ENCODE measurements at regions not wholly inside any gene's neighbourhood (a gene's known extent, or its start where the extent isn't known, plus 50 kb on each side); places are given as distances from the start of the nearest gene placed in this dataset.
"Not testable (repeated sequence)": the region's sequence is repeated elsewhere in the genome, so short reads cannot be mapped to it uniquely, and the experiment has no call there.

- no peak for DNase-seq (ENCODE audit: low read depth in 2 of 2)
Measured at GRCh38 chr4:127500242-127500641, 132.5 kb upstream of the INTU start.

- DNase-seq (ENCODE audit: low read depth in 2 of 2): no peak
Measured at GRCh38 chr4:127501103-127501502, 131.7 kb upstream of the INTU start.

DNA sequence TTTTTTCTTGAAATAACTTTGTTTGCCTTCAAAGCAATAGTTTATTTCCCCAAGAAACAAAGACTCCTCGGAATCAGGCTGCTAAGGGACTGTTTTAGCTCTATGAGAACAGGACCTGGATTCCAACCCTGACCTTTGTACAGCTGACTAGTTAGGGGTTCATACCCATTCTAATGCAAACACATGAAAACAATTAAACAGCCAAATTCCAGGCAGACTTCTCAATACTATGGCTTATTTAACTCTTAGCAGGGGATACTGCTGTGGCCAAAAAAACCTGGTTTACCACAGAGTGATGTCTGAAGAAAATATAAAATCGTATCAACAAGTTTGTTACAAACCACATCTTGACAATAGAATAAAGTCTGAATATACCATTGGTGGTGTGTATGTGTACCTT is 129.6 kb upstream of the INTU start:
- DNase-seq (ENCODE audit: low read depth in 2 of 2): no peak

GRCh38 chr4:127505203-127505602 is 127.6 kb upstream of the INTU start:
- DNase-seq (ENCODE audit: low read depth in 2 of 2): peak; percentile 16 to 60

GRCh38 chr4:127506283-127506682 is 126.5 kb upstream of the INTU start:
- no peak for DNase-seq (ENCODE audit: low read depth in 2 of 2)

GRCh38 chr4:127509155-127509554 is 123.6 kb upstream of the INTU start:
- no peak for DNase-seq (ENCODE audit: low read depth in 2 of 2)

DNA sequence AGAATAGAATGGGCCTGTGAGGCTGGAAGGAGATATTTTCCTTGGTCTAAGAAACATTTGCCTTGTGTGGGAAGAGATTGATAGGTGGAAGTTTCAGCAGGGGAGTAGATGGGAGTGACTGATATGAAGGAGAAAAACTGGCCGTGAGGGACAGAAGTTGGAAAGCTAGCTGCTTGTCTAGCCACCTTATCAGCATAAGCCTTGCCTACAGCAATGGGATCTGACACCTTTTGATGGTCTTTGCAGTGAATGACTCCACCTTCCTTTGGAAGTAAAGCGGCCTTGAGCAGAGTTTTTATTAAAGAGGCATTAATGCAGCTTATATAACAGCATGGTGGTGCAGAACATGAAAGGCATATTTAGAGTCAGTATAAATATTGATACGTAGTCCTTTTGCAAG is 120.1 kb upstream of the INTU start:
- not testable (repeated sequence) for DNase-seq (ENCODE audit: low read depth in 2 of 2)

GRCh38 chr4:127515259-127515658 is 117.5 kb upstream of the INTU start:
- not testable (repeated sequence) for DNase-seq (ENCODE audit: low read depth in 2 of 2)

- DNase-seq (ENCODE audit: low read depth in 2 of 2): no peak
Measured at GRCh38 chr4:127518046-127518445, 114.7 kb upstream of the INTU start.

GRCh38 chr4:127521463-127521862 is 111.3 kb upstream of the INTU start:
- no peak for DNase-seq (ENCODE audit: low read depth in 2 of 2)

GRCh38 chr4:127523369-127523768 is 109.4 kb upstream of the INTU start:
- no peak for DNase-seq (ENCODE audit: low read depth in 2 of 2)

DNA sequence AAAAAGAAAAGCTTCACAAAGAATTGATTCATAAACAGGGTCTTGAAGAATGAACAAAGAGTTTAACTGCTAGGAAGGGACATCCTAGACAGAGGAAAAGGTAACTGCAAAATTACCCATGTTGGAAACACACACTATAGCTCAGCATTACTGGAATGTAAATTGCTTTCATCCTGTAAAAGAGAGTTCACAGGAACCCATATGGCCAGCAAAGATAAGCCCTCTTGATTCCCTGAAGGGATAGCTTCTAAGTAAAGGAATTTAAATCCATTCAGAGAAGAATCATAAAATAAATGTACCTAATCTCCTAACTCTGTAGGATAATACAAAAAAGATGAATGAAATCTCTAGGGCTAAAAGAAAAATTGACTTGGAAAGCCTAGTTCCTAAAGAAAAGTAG is 107.1 kb upstream of the INTU start:
- DNase-seq (ENCODE audit: low read depth in 2 of 2): no peak

- no peak for DNase-seq (ENCODE audit: low read depth in 2 of 2)
Measured at GRCh38 chr4:127528302-127528701, 104.5 kb upstream of the INTU start.

GRCh38 chr4:127529879-127530278 is 102.9 kb upstream of the INTU start:
- DNase-seq (ENCODE audit: low read depth in 2 of 2): not testable (repeated sequence)

- DNase-seq (ENCODE audit: low read depth in 2 of 2): peak in 1 of 2 donors; percentile 8
Measured at GRCh38 chr4:127533028-127533700, 99.6 kb upstream of the INTU start.

- DNase-seq (ENCODE audit: low read depth in 2 of 2): no peak
Measured at GRCh38 chr4:127534041-127534825, 98.5 kb upstream of the INTU start.

DNA sequence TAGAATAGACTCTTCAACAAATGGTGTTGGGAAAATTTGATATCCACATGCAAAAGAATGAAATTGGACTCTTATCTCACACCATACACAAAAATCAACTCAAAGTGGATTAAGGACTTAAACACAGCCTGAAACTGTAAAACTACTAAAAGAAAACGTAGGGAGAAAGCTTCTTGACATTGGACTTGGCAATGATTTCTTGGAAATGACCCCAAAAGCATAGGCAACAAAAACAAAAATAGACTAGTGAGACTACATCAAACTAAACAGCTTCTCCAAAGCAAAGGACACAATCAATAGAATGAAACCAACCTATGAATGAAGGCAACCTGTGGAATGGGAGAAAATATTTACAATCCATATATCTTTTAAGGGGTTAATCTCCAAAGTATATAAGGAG is 94.7 kb upstream of the INTU start:
- no peak for DNase-seq (ENCODE audit: low read depth in 2 of 2)

GRCh38 chr4:127540497-127541025 is 92.2 kb upstream of the INTU start:
- DNase-seq (ENCODE audit: low read depth in 2 of 2): no peak

DNA sequence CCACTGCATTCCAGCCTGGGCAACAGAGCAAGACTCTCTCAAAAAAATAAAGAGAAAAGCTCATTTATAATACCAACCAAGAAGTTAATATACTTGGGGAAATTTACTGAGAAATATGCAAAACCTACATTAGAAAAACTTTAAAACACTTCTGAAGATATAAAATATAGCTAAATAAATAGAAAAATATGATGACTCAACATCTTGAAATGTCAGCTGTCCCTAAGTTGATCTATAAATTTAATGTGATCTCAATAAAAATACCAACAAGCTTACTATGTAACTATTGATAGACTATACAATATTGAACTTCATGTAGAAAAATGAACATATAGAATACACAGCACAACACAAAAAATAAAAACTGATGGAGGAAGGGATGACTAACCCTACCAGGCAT is 87.5 kb upstream of the INTU start:
- DNase-seq (ENCODE audit: low read depth in 2 of 2): no peak

DNA sequence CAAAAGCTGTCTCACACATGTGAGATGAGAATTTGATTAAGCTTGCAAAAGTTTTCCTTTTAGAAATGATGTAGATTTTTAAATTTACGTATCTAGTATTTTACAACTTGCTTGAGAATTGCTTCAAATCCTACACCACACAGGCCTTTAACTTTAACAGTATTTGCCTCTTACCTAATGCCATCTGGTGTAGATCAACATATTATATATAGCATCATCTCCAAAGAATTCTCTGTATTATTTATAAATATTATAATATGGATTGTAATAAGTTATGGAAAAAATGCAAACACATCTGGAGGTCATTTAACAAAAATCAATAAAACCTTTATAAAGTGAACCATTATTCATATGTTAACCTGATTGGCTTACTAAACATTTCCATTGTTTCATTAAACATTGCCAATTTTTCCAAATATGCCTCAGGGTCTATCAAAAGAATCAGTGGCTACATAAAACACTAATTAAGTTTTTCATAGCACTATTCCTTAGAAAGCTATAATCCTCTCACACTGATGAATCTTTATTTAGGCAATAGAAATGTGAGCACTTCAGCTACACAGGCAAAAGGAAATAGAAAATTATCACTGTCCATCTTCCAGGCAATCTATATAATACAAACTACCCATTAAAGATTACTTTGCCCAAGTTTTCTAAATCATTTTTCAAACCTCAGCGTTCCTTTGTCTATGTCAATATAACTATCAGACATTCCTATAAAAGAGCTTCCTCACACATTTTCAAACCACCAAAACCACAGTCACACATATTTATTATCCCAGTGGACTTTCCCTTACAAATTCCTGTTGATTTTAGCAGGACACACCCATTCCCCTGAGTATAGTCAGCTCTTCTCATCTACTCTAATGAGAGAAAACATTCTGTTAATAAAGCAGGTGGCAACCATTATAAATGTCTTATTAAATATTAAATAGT is 83.5 kb upstream of the INTU start:
- DNase-seq (ENCODE audit: low read depth in 2 of 2): no peak

- no peak for DNase-seq (ENCODE audit: low read depth in 2 of 2)
Measured at GRCh38 chr4:127555106-127555505, 77.7 kb upstream of the INTU start.

DNA sequence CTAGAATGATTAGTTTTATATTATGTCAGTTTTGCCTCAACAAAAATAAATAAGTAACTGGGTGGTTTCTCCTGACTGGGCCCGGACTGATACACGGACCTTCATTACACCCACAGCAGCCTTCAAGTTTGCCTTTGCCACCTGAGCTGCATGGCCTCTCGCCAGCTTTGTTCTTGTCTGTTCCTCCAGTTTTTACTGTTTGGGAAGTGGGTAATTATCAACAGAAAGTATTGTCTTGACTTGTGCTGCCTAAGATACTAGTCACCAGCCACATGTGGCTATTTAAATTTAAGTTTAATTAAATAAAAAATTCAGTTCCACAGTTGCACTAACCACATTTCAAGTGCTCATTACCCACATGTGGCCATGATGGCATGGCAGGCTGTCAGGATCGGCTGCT is 74.7 kb upstream of the INTU start:
- DNase-seq (ENCODE audit: low read depth in 2 of 2): no peak

All from dermis microvascular lymphatic vessel endothelial cell (primary cell).